HL-60/S4 treated with phorbol 12-myristate 13-acetate at 8.2 ng/mL for 4 days and 3 days (cell line): ENCODE measurements at regions not wholly inside any gene's neighbourhood (a gene's known extent, or its start where the extent isn't known, plus 50 kb on each side); places are given as distances from the start of the nearest gene placed in this dataset.

Experiments
- in situ Hi-C: fragments of 300-500 bp; cut with MboI; formaldehyde crosslinking; loops from 2 replicates; pipeline ENCODE4 v1.15.0; 2022; ENCODE audit warnings: low sequenced_read_pairs

DNA sequence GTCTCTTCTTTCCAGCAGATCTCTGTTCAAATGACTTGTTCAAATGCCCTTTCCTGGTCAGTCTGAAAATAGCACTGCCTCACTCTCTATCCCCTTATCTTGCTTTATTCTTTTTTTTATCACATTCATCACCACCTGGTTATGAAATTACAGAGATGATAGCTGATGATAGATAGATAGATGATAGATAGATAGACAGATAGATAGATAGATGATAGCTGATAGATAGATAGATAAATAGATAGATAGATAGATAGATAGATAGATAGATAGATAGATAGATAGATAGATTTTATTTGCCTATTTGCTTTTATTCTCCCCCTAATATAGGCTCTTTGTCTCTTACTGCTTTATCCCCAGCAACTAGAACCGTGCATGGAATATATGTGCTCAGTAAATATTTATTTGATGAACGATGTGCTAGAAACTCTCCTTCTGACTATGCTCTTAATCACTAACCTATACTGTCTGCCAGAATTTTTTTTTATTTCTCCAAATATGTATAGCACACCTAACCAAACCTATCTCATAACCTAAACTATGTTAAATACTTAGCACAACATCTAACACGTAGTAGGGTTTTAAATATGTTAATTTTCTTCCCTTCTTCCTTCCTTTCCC, 372.8 kb upstream of the DUSP10 start:
- in situ Hi-C loops: no loop called here

DNA sequence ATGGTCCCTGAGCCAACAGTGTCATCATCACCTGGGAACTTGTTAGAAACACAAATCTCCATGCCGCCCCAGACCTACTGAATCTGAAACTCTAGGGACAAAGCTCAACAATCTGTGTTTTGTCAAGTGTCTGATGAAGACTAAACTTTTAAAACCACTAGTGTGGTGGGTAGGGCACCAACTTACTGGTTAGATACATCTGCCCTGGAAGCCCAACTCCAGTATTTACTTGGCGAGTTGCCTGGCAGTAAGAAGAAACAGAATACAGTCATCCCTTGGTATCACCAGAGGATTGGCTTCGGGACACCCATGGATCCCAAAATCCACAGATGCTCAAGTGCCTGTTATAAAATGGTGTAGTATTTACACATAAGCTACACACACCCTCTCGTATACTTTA, 367.9 kb upstream of the DUSP10 start:
- in situ Hi-C loops: no loop called here

DNA sequence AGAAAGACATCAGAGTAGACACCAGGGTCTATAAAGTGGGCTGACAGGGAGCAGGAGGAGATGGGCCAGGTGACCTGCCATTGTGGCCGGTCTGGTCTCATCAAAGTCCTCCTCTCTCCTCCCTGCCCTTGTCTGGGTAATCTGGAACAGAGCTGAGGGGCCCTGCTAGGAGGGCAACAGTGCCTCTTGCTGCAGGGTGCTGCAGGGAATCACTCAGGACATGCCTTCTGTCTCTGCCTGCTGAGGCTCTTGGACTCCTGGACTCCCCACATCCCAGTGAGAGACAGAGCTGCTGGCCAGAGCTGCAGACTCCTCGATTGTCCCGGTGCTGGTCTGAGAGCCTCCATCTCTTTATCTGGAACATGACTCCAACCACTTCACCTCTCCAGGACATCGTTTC, 366.1 kb upstream of the DUSP10 start:
- in situ Hi-C loops: no loop called here

DNA sequence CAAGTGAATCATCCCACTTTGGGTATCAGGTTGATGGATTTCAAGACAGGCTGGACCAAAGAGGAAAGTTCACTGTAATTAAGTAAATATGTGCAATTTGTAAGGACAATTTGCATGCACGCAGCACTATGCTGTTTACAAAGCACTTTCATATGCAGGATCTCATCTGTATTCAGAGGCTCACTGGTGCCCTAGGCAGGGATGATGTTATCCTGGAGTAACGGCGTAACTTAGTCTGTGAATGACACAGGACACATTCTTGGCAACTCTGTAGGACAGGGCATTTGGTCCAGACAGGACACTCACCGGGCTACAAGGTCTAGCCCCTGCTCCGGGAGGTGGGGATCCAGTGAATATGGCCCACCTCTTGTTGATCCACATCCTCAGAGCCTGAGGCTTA, 365.4 kb upstream of the DUSP10 start:
- in situ Hi-C loops: no loop called here

DNA sequence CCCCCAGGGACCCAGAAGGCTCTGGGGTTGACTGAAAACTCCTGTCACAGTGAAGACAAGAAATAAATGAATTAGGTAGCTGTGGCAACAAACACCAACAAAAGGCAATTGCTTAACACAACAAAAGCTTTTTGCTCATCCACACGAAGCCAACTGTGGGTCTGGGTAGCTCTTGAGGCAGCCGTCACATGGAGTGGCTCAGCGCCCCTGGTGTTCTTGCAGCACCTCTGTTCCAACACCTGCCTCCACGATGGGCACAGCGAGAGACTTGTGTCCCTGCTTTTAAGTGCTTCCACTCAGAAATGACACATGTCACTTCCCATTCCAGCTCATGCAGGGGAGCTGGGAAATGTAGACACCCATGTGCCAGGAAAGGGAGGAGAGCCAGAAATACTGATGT, 364.5 kb upstream of the DUSP10 start:
- in situ Hi-C loops: no loop called here

DNA sequence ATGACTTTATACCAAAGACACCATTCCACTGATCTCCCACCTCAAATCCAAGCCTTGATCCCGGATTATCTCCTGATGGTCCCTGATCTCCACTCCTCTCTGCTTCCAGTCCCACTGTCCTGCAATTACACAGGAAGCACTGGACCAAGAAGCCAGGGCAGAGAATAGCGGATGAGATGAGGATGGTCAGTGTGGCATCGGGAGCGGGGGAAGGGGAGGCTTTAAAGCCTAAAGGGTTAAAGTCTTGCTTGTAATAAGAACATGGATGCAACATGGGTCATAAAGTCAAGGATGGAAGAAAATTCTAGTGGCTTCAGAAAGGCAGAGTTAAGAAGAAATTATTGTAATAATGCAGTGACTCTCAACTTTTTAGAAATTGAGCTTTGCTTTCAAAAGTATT, 364.0 kb upstream of the DUSP10 start:
- in situ Hi-C loops: no loop called here

DNA sequence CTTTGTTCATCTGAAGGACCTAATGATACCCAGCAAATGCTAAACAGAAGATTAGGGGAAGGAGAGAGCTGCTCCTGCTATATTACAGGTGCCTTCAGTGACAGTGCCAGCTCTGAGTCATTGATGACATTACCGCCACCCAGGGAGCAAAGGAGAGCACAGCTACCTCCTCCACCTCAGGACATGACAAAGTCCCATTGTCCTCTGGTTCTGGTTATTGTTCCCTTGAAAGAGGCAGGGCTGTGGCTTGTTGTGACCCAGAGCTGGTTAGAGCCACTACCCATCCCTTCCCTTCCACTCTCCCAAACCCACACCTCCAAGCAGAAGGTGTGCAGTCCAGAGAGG, 363.5 kb upstream of the DUSP10 start:
- in situ Hi-C loops: no loop called here

DNA sequence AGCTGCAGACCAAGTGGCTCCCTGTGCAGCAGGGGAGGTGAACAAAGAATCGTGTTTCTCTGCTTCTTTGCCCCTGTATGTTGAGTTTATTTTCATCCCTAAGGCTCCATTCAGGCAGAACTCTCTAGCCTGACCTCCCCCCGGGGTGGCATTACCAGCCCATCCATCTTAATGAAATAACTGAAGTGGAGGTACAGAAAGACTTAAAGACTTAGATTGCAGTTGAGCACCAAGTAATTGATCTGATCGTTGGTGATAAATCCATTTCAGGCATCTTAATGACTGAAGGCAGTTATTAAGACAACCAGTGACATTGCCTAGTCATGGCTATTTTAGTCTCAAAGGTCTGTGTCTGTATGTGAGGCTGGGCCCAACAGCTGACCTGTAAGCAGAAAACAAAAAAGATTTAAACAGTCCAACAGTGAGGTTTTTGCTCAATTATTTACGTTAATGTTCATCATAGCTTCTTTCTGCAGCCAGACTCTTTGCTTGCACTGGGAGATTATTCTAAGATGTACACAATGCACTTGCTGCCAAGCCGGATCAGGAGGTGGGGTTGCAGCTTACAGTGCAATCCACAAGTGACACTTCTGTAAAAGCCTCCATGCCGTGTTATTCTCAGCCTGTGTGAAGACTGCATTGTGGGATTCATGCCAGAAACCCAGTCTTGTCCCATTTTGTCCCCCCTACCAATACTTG, 363.0 kb upstream of the DUSP10 start:
- in situ Hi-C loops: no loop called here

DNA sequence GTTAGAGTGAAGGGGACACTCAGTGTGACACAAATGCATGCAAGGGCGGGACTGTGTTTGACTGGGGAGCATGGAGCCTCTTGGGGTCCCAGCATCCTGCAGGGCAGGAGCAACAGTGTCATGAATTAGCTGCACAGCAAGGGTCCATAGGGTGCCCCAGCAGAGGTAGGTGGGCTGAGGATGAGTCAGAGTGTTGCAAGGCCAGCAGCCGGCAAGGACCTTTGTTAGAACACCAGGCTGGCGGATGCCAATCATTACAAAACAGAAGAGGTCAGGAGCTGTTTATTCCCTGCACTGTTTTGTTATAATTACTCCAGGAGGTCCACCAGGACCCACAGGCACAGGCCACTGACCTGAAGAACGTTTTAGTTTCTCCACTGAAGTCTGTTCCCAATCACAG, 362.2 kb upstream of the DUSP10 start:
- in situ Hi-C loops: no loop called here

DNA sequence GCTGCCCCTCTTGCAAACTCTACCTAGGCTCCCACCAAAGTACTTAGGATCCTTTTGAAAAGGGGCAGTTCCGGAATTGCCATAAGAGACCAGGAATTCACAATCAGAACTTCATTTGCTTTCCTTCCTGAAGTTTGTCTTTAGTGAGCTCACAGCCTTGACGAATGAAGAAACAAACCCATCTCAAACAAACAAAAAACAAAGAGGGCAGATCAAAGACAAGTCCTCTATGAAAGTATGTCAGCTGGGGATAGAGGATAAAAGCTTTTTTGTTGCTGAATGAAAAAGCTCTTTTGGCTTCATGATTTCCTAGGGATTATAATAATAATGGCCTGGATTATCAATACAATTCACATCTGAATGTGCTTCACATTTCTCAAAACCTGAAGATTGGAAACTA, 357.9 kb upstream of the DUSP10 start:
- in situ Hi-C loops: no loop called here

DNA sequence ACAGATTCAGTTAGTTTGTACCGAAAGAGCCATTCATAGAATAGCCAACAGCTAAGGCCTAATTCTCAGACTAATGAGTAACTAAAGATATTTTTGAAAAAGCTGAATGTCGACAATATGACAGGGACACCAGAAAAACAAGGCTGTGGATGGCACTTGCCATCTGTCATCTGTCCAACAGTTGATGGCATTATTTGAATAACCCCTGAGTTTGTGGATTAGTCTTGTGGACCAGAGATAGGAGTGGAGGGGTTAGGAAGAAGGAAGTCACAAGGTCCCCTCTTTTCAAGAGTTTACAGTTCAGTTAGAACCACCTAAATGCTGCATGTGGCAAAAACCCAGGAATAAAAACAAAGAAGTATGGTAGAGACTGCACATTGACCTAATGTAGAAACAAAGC, 356.5 kb upstream of the DUSP10 start:
- in situ Hi-C loops: no loop called here

DNA sequence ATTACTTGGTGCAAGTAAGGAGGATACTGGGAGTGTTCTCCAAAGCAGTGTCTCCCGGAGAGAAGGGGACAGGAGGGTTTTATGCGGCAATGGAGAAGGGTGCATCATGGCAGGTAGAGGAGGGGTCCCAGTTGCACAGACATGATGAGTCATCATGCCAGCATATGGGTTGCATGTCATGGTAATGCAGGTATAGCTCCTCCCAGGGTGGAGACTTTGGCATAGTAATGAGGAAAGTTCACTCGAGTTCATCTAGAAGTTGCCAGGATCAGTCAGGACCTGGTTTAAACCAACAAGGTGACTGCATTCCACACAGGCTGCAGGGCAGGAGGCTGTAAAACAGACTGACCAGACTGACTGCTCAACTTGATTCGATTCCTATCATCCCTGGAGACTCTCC, 355.7 kb upstream of the DUSP10 start:
- in situ Hi-C loops: no loop called here

DNA sequence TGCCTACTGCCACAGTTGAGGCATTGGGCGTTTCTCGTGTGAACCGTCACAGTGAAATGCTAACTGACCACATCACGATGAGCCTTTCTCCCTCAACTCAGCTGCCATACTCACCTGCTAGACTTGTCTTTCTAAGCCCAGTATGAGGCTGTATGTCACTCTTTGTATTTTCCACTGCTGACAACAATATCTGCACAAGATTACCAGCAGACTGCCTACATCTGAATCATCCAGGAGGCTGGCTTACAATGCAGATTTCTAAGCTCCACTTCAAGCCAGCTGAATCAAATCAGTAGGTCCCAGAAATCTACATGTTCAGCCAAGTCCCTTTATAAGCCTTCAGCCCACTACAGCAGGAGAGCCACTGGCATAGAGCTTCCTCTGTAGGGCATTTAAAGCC, 355.0 kb upstream of the DUSP10 start:
- in situ Hi-C loops: no loop called here

DNA sequence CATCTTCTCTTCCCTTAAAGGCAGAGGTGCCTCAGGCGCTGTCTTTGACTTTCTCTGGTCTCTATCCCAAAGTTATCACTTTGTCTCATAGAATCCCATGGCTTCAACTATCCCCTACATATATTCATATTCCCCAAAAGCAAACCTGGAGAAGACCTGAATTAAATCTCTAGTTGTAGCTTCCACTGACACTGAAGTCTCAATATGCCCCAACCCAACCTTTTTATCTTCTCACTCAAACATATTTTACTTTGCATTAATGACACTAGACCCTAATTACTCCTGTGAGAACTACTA, 354.5 kb upstream of the DUSP10 start:
- in situ Hi-C loops: no loop called here

DNA sequence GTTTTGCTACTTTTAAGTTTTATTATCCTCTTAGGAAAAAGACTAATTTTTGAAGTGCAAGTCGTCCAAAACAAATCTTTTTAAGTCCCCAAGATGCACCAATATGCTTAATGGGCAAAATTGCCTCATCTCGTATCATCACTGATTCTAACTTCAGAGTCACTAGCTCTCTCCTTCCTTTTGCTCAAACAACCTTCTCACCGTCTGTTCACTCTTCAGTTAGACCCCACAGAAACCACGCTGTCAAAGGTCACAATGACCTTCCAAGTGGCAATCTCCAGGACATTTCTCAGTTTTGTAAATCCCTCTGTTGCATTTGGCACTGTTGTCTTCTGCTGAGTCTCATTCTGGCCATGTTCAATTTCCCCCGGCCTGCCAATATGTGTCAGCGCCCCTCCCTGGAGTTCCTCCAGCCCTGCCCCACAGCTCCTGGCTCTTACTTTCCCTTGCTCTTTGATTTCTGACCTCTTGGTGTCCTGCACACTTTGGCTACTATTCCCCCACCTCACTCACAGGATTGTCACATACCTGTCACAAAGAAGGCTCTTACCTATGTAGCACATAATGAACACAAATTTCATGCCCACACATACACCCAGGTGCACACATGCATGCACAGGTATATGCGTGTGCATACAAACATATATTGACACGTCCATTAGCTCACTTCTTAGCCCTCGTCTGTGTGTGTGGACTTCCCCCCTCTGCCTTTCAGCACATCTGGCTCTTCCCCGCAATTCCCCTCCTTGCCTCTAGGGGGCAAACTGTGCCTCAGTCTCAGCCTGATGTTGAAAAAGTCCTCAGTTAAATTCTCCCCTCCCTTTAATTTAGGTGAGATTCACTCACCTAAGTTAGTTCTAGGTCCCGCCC, 354.0 kb upstream of the DUSP10 start:
- in situ Hi-C loops: no loop called here

DNA sequence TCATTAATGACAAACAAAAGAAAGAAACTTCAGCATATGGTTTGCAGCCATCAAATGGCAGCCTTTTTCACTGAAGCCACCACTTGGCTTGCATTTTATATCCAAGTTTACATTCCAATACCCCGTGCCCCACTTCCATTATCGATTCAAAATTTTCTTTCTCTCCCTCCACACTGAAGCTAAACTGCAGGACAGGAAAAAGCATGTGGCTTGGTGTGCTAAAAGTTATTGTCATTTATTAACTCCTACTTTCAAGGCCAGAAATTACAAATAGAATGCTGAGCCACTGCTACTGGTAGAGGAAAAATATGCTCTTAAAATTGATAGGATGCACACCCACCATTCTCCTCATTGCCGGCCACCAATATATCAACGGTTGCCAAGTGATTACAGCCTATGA, 351.6 kb upstream of the DUSP10 start:
- in situ Hi-C loops: no loop called here

DNA sequence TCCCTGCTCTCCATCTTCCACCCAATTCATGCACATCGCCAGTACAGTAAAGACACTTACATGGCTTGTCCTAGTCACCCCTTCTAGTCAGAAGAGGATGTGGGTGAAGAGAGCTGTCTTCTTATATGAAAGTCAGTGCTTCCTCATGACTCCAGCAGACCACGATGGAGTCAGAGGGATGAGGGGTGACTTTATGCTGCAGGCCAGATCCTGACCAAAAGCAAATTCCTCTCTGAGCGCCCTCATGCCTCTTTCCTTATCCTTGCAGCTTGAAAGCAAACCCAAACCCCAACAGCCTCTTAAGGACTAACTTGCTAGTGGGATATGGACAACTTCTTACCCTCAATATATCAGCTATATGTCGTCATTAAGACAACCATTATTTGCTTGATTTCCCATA, 348.2 kb upstream of the DUSP10 start:
- in situ Hi-C loops: no loop called here

DNA sequence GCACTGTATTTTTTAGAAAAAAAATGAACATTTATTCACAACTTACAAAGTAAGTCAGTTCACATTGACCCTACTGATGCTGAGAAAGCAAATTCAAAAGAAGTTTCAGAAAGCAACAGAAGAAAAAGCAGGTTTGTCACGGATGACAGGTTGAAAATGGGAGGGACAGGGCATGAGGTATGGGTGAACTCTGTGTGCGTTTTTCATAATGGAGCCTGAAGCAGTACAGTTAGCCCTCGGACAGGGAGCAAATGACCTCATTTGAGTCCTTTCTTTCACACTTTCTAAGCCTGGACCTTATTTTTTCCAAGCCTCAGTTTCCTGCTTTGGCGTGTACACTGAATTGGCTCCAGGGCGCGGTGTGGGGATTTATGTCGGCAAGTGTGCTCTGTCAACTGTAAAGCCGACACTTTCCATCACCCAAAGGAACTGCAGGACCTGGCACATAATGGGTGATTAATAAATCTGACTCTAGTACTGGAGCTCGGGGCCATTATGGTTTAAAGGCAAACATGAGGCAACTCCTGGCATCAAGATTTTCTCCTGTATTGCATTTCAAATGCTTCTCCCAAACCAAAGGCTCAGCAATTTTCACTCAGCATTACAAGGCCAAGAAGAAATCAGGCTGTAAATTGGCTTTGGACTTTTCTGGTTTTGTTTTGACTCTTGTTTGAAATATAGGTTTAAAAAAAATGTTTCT, 345.5 kb upstream of the DUSP10 start:
- in situ Hi-C loops: no loop called here

DNA sequence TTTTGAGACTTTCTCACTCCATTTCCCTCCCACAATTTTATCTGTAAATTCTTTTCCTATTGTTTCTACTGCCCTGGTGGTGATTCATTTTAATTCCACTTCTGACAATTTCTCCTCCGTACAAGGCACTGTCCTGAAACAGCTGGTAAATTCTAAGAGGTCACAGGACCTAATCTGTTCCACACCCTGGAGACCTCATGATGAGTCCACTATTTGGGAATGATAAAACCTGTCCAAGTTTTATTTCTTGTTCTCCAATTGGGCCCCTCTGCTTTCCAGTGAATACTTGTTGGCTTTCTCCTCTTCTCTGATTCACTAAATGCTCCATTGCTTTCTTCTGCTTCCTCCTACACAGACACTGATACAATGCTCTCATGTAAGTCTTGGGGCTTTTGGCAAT, 343.1 kb upstream of the DUSP10 start:
- in situ Hi-C loops: no loop called here

DNA sequence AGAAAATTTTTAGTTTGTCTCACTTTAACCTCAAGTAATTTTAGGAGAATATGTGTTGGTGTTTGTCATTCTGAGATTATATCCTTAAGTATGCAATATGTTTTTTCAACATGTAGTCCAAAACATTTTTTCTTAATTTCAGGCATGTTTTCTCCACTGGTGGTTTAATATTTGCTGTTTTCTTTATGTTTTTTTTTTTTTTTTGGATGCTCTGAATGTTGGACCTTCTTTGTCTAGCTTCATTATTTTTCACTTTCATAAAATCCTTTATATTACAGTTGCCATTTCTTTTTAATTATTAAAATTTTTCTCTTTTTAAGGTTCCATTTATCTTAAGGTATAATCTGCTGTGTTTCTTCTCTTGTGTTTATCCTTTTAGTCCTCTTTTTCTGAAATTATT, 342.2 kb upstream of the DUSP10 start:
- in situ Hi-C loops: no loop called here

DNA sequence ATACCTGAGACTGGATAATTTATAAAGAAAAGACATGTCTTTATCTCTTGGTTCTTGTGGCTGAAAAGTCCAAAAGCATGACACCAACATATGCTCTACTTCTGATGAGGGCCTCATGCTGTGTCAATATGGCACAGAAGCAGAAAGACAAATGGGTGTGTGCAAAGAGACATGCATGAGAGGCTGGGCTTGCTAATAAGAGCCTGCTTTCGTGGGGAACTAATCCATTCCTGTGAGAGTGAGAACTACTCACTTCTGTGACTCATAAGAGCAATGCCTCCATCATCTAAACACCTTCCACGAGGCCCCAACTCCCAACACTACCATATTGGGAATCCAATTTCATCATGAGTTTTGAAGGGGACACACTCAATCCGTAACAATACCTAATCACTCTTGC, 340.0 kb upstream of the DUSP10 start:
- in situ Hi-C loops: no loop called here

DNA sequence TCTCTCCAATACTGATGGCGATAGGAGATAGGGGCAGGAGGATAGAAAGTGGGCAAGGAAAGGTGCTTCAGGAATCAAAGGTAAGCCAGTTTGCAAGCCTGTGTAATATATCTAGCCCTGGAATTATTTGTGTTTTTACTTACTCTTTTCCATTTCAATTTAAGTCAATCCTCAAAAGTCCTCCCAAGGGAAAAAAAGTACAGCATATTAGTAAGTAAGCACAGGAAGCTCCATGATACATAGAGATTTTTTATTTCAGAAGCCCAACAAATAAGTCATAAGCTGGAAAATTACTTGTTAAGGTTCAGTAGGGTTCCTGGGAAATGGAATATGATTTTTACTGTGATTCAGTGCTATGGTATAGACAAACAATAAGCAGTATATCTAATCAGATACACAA, 337.7 kb upstream of the DUSP10 start:
- in situ Hi-C loops: no loop called here
